ENCODE measurements at regions not wholly inside any gene's neighbourhood (a gene's known extent, or its start where the extent isn't known, plus 50 kb on each side); places are given as distances from the start of the nearest gene placed in this dataset.
A peak's percentile ranks its signal among the peaks of the same experiment; 100 is the strongest.

DNA sequence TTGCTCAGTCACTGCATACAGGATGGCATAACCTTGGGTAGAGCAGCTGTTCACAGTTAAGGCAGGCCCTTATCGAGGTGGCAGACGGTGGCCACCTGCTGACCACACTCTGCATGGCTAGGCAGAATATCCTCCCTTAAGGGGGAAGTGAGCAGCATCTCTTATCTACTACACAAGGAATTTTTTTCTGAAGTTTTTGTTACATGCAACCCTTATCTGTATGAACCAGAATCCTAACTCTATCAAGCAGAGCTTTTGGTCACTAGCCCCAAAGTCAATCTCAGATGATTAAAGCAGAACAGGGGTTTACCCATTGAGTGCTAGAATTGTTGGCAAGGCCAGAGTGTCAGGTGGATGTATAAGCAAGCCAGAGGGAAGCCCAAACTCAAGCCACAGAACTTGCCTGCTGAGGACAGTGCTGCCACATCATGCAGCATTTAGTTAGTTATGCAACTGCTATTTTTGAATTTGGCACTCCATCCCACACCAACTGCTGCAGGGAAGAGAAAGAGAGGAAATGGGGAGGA lies 192.8 kb downstream of the TBX5 start:
- no peak overlapping the region for H3K4me3 ChIP-seq (ENCODE audit: low read depth, low read length)
- peaks cover 59% of the 10 kb centered on the region for H3K27me3 ChIP-seq (ENCODE audit: insufficient read depth, low read depth, severe bottlenecking)
- H3K27ac ChIP-seq: no peak overlapping the region
- no peak for DNase-seq
- H3K36me3 ChIP-seq: no peaks in the 10 kb centered on the region
- TF ChIP-seq, protein P1, sequence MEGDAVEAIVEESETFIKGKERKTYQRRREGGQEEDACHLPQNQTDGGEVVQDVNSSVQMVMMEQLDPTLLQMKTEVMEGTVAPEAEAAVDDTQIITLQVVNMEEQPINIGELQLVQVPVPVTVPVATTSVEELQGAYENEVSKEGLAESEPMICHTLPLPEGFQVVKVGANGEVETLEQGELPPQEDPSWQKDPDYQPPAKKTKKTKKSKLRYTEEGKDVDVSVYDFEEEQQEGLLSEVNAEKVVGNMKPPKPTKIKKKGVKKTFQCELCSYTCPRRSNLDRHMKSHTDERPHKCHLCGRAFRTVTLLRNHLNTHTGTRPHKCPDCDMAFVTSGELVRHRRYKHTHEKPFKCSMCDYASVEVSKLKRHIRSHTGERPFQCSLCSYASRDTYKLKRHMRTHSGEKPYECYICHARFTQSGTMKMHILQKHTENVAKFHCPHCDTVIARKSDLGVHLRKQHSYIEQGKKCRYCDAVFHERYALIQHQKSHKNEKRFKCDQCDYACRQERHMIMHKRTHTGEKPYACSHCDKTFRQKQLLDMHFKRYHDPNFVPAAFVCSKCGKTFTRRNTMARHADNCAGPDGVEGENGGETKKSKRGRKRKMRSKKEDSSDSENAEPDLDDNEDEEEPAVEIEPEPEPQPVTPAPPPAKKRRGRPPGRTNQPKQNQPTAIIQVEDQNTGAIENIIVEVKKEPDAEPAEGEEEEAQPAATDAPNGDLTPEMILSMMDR (IDR thresholded peaks at IDR 0.05; ENCODE audit: low read depth, low read length): peak; percentile 21; the same call in 1 of the 2 replicates
- H3K9me3 ChIP-seq (ENCODE audit: severe bottlenecking): no peaks in the 10 kb centered on the region

DNA sequence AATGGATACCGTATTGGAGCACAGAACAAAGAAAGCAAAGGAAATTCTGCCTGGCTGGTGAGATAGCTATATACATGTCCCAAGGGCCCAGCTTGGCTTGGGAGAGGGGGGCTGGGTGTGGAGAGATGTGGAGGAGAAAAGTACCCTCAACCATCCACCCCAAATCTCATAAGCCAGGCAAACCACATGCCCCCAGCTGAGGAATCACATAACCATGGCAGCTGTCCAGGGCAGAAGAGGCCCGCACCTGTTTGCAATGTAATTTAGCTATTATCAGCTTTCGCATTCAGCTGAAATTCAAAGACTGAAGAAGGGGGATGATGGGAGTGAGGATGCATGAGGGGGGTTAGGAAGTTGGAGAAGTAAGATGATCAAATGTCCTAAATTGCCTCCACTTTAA lies 196.1 kb downstream of the TBX5 start:
- Histone ChIP-seq H3K9me3 (ENCODE audit: severe bottlenecking) (no peaks in the 10 kb centered on the region), H3K27ac (no peak overlapping the region), H3K4me3 (ENCODE audit: low read depth, low read length) (no peak overlapping the region), H3K27me3 (ENCODE audit: insufficient read depth, low read depth, severe bottlenecking) (peaks cover 53% of the 10 kb centered on the region), H3K36me3 (no peaks in the 10 kb centered on the region)
- no peak for DNase-seq
- TF ChIP-seq, protein P1 (IDR thresholded peaks at IDR 0.05; ENCODE audit: low read depth, low read length): no peak

DNA sequence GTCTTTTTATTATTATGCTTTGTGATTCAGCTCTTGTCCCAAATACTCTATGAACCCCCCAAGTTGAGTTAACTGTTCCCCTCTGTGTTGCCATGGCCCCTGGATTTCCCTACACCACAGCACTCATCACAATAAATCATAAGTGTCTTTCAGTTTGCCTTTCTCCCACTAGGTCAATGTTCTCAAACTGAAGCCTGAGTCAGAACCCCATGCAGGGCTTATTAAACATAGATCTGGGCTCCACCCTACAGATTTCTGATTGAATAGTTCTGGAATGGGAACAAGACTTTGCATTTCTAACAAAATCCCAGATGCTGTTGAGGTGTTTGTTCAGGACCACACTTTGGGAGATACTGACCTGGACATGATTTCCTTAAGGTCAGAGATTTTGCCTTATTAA lies 199.4 kb downstream of the TBX5 start:
- H3K4me3 ChIP-seq (ENCODE audit: low read depth, low read length): no peak overlapping the region
- DNase-seq: no peak
- no peak overlapping the region for H3K27ac ChIP-seq
- H3K36me3 ChIP-seq: no peaks in the 10 kb centered on the region
- TF ChIP-seq, protein P1 (IDR thresholded peaks at IDR 0.05; ENCODE audit: low read depth, low read length): no peak
- H3K9me3 ChIP-seq (ENCODE audit: severe bottlenecking): no peaks in the 10 kb centered on the region
- peaks cover 51% of the 10 kb centered on the region for H3K27me3 ChIP-seq (ENCODE audit: insufficient read depth, low read depth, severe bottlenecking)

DNA sequence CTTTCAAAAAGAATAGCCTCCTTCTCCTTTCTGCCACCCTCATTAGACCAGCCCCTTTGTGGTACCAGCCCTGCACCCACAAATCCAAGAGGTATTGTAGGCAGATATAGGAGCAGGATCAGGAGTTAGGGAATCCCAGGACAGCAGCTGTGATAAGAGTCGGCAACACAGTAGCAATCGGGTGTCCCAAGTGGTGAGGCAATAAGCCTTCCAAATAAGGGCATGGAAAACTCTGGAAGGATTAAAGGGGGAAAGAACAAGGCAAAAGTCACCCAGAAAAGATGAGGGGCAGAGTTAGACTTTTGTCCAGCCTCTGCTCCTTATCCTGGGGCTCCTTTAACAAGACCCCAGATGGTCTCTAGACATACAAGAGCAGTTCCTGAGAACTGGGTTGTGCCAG lies 204.2 kb downstream of the TBX5 start:
- Histone ChIP-seq H3K36me3 (no peaks in the 10 kb centered on the region), H3K9me3 (ENCODE audit: severe bottlenecking) (peaks cover 2% of the 10 kb centered on the region), H3K27me3 (ENCODE audit: insufficient read depth, low read depth, severe bottlenecking) (peaks cover 66% of the 10 kb centered on the region), H3K4me3 (ENCODE audit: low read depth, low read length) (no peak overlapping the region), H3K27ac (no peak overlapping the region)
- TF ChIP-seq, protein P1 (IDR thresholded peaks at IDR 0.05; ENCODE audit: low read depth, low read length): no peak
- no peak for DNase-seq

DNA sequence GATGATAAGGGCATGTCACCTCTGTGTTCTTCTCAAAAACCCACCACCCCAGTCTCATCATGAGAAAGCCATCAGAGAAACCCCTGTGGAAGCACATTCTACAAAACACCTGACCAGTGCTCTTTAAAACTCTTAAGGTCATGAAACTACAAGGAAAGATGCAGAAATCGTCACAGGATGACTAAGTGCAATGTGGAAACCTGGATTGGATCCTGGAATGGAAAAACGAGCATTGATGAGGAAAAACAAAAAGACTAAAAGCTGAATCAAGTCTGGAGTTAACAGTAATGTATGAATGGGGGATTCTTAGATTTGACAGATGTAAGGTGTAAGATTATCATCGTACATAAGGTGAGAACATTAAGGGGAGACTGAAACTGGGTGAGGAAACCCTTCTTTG lies 211.0 kb downstream of the TBX5 start:
- H3K27me3 ChIP-seq (ENCODE audit: insufficient read depth, low read depth, severe bottlenecking): peaks cover 86% of the 10 kb centered on the region

More for the DNA sequence above, 211.0 kb downstream of the TBX5 start:
- no peak for DNase-seq
- Histone ChIP-seq H3K36me3 (no peaks in the 10 kb centered on the region), H3K27ac (no peak overlapping the region), H3K9me3 (ENCODE audit: severe bottlenecking) (peaks cover 2% of the 10 kb centered on the region), H3K4me3 (ENCODE audit: low read depth, low read length) (no peak overlapping the region)
- TF ChIP-seq, protein P1 (IDR thresholded peaks at IDR 0.05; ENCODE audit: low read depth, low read length): no peak

Data from WERI-Rb-1 (cell line).